ENCODE measurements at regions not wholly inside any gene's neighbourhood (a gene's known extent, or its start where the extent isn't known, plus 50 kb on each side); places are given as distances from the start of the nearest gene placed in this dataset.
"Not testable (repeated sequence)": the region's sequence is repeated elsewhere in the genome, so short reads cannot be mapped to it uniquely, and the experiment has no call there.

GRCh38 chr16:8115814-8116213 lies 474.5 kb downstream of the TMEM114 start:
- DNase-seq (ENCODE audit: low read depth in 2 of 2) = no peak

- DNase-seq (ENCODE audit: low read depth in 2 of 2) = not testable (repeated sequence)
These were observed 475.4 kb downstream of the TMEM114 start for GRCh38 chr16:8114941-8115340.

- DNase-seq (ENCODE audit: low read depth in 2 of 2) = no peak
These were observed 476.5 kb downstream of the TMEM114 start for GRCh38 chr16:8113843-8114242.

- DNase-seq (ENCODE audit: low read depth in 2 of 2) = no peak
These were observed 479.5 kb downstream of the TMEM114 start for GRCh38 chr16:8110572-8111514.

- DNase-seq (ENCODE audit: low read depth in 2 of 2) = no peak
These were observed 480.6 kb downstream of the TMEM114 start for GRCh38 chr16:8109510-8110369.

DNA sequence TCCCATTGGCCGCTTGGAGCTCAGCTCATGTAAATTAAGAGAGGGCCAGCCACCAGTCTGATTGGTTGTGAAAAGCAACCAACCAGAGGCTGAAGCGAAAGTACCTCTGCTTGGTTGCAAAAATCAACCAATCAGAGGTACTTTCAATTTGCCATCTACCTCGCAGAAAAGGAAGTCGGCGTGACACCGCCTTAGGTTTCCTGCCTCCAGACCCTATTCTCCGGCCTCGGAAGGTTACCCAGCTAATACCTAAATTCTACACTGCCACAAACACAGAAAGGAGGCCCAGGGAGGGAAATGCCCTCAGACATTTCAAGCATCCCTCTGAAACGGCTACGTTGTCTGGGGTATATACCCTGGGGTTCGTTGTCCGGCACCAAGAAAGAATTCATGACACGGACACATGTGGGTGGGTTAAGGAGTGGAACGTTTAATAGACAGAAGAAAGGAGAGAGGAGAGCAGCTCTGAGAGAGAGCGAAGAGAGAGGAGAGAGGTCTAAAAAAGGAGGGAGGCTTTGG lies 481.3 kb downstream of the TMEM114 start:
- no peak for DNase-seq (ENCODE audit: low read depth in 2 of 2)

DNA sequence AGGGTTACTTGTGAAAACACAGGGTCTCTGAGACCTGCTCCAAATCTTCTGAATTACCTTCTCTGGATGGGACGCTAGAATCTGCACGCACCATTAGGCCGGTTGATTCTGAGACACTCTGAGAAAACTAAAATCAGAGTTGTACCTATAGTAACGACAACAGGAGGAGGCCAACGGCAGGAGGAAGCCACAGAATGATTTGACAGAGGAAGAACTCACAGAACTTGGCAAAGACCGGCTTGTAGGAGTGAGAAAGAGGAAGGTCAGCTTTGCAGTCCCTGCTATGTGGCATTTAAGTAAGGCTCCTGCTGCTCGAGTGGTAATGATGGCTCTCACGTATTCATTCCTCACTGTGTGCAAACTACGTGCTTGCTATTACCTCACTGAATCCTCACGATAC lies 483.0 kb downstream of the TMEM114 start:
- DNase-seq (ENCODE audit: low read depth in 2 of 2) = no peak

DNA sequence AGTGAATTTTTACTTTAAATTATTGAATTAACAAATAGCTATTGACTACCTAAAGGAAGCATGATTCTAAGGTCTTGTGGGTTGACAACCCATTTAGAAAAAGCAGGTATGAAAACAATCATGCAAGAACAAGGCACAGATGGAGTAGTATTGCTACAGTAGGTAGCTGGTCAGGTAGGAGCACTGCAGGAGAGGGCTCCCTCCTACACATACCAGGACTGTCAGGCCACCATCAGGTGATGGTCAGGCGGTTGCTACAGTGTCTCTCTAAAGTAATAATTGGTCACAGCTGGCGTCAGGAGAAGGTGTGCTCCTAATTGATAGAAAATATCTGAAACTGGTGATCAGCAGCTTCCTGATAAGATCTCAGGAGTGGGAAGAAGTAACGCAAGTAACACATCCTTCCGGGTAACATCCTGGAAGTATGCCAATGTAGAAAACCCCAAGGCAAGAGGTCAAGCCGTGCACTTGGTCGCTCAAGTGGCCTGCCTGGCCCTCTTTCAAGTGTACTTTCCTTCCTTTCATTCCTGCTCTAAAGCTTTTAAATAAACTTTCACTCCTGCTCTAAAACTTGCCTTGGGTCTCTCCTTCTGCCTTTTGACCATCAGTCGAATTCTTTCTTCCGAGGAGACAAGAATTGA lies 486.5 kb downstream of the TMEM114 start:
- DNase-seq (ENCODE audit: low read depth in 2 of 2) = no peak

DNA sequence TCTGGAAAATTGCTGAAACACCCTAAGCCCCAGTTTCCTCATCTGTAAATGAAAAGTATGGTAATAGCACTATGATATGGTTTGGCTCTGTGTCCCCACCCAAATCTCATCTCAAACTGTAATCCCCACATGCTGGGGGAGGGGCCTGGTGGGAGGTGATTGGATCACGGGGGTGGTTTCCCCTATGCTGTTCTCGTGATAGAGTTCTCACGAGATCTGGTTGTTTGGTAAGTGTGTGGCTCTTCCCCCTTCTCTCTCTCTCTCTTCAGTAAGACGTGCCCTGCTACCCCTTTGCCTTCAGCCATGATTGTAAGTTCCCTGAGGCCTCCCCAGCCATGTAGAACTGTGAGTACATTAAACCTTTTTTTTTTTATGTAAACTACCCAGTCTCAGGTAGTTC lies 490.7 kb downstream of the TMEM114 start:
- DNase-seq (ENCODE audit: low read depth in 2 of 2) = no peak

GRCh38 chr16:8098947-8099512 lies 491.3 kb downstream of the TMEM114 start:
- no peak for DNase-seq (ENCODE audit: low read depth in 2 of 2)

DNA sequence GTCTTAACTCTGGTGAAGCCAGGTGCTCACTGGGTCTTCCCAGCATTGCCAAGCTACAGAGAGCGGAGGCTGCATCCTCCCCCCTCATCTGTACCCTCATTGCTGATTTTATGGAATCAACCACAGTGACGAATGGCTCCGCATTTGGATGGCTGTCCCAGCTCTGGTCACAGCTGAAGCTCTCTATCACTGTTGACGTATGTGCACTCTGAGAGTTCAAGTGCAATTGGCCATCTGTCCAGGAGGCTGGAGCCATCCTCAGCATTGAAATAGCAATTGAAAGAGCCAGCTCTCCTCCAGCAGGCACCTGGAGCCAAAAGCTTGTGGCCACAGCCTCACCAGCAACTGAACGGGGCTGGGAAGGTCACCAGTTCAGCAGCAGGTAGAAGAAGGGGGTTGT lies 494.1 kb downstream of the TMEM114 start:
- DNase-seq (ENCODE audit: low read depth in 2 of 2) = no peak

DNA sequence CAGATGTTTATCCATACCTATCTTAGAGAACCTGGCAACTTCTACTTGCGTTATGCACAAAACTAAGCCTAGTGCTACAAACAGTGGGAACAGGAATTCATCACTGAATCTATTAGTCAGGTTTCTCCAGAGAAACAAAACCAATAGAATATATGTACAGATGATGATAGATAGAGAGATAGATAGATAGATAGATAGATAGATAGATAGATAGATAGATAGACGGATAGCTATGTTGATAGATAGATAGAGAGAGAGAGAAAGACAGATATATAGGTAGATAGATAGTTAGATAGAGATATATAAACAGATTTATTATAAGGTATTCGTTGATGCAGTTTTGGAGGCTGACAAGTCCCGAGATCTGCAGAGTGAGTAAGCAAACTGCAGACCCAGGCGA lies 495.6 kb downstream of the TMEM114 start:
- no peak for DNase-seq (ENCODE audit: low read depth in 2 of 2)

- DNase-seq (ENCODE audit: low read depth in 2 of 2) = no peak
These were observed 501.4 kb downstream of the TMEM114 start for GRCh38 chr16:8088820-8089338.

DNA sequence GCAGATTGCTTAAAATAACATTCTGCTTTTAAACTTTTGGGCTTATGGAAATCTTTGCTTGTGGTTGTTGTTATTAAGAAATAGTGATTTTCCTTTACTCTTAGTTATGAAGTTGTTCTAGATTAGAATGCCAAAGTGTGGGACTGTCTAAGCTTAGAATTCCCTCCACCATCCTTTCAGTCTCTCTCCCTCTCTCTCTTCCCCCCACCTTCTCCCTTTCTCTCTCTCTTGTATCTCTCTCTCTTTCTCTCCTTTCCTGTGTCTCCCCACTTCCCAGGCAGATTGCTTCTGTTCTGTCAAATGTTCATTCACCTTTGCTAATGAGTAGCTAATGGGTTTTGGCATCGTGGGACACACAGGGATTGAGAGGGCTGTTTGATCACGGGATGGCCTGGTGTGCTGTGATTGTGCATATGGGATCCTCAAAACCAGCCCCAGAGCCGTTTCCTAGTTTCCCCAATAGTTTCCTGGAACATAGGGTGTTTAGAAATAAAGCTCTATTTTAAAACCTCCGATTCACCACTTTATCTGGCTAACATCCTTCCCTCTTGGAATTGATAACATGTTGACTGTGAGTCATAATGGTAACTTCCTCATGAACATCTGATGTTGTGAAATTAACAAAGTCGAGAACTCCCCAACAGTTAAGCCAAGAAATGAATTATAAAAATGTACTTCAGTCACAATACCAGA lies 502.6 kb downstream of the TMEM114 start:
- DNase-seq (ENCODE audit: low read depth in 2 of 2) = no peak

DNA sequence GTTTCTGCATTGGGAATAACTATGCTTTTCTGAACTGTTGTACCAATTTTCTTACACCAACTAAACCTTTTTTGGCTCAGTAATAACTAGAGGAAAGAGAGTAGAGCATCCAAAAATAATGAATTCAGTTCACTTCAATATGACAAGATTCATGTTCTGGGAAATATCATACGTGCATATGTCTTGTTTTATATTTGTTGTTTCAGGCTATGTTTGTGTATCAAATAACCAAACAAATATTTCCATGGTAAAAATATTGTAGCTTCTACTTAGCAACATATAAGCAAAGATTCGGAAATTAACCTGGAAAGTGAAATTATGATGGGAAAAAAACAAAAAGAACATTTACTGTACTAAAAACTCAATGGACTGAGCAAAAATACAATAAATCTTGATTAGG lies 503.2 kb downstream of the TMEM114 start:
- no peak for DNase-seq (ENCODE audit: low read depth in 2 of 2)

DNA sequence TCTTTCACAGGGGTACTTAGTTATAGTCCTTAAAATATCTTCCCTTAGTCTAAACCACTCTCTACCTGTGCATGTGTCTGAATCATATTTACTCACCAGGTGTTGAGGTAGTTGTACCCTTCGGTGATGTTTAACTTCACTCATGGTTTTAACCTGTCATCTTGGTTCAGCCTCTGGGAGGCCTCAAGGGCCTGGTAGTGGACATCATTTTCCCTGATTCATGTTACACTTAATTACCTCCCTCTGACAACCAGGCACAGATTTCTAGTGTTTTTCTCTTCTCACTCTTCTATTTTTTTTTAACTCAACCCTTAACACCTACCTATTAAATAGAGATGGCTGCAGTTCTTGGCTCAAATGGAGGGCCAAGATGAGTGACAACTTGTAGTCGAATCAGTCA lies 505.4 kb downstream of the TMEM114 start:
- DNase-seq (ENCODE audit: low read depth in 2 of 2) = no peak

- DNase-seq (ENCODE audit: low read depth in 2 of 2) = no peak
These were observed 506.0 kb downstream of the TMEM114 start for GRCh38 chr16:8084302-8084701.

- no peak for DNase-seq (ENCODE audit: low read depth in 2 of 2)
These were observed 506.8 kb downstream of the TMEM114 start for GRCh38 chr16:8083560-8083959.

- DNase-seq (ENCODE audit: low read depth in 2 of 2) = no peak
These were observed 509.5 kb downstream of the TMEM114 start for GRCh38 chr16:8080817-8081216.

GRCh38 chr16:8075271-8075670 lies 515.0 kb downstream of the TMEM114 start:
- DNase-seq (ENCODE audit: low read depth in 2 of 2) = no peak

DNA sequence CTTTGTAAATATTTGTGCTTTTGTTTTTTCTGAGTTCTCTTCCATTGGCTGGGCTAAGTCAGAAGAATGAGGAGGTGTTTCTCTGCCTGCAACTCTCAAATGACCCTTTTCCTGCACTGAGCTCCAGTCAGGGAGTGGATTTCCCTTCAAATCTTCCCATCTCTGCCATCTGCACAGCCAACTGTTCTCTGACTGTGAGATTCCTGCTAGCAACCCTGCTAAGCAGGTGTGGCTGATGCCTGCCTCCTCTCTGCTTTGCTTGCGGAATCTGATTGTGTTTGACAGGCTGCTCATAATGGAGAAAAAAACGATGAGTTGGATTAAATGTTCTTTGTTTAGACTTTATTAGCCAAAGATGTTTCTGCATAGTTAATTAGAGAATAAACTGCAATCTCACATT lies 519.8 kb downstream of the TMEM114 start:
- no peak for DNase-seq (ENCODE audit: low read depth in 2 of 2)
